WTC11 (cell line): ENCODE measurements at regions not wholly inside any gene's neighbourhood (a gene's known extent, or its start where the extent isn't known, plus 50 kb on each side); places are given as distances from the start of the nearest gene placed in this dataset.

Source experiments
- ATAC-seq: fragments of 200-7000 bp; cut with Tn5 transposase; 2 replicates; pipeline ENCODE4 v1.10.0; 2021; ENCODE audit warnings: mild to moderate bottlenecking, moderate library complexity
- CTCF ChIA-PET: fragments of 300-600 bp; sonication (Branson Sonifier 250); formaldehyde crosslinking; loops from one replicate; lab custom pipeline; 2021; ENCODE audit warnings: antibody characterized with exemption; lab: Charles Lee
- POLR2A ChIA-PET: fragments of 350-600 bp; sonication (Branson Sonifier 250); formaldehyde crosslinking; loops from one replicate; lab custom pipeline; 2021; ENCODE audit warnings: antibody characterized with exemption; lab: Charles Lee
- DNase-seq: peaks from one replicate; pipeline ENCODE4 v3.0.0; 2021; ENCODE audit warnings: low spot score
- H3K27ac Mint-ChIP-seq: 2 replicates; pipeline ENCODE4 v1.8.0; 2021; ENCODE audit warnings: mixed read lengths
- H3K27me3 Mint-ChIP-seq: 2 replicates; pipeline ENCODE4 v1.8.0; 2021; ENCODE audit warnings: low read depth, mild to moderate bottlenecking, moderate library complexity, mixed read lengths
- H3K36me3 Mint-ChIP-seq: 2 replicates; pipeline ENCODE4 v1.8.0; 2021; ENCODE audit warnings: mixed read lengths
- H3K4me1 Mint-ChIP-seq: 2 replicates; pipeline ENCODE4 v1.8.0; 2022; ENCODE audit warnings: mixed read lengths
- H3K4me3 Mint-ChIP-seq: 2 replicates; pipeline ENCODE4 v1.8.0; 2021; ENCODE audit warnings: mild to moderate bottlenecking, moderate library complexity, mixed read lengths
- H3K9me3 Mint-ChIP-seq: 2 replicates; pipeline ENCODE4 v1.8.0; 2021; ENCODE audit warnings: mixed read lengths
- CDX4 ChIP-seq: fragments of 250-450 bp; sonication (Bioruptor Pico); IDR thresholded peaks from 2 replicates; pipeline ENCODE4 v1.9.0; 2021; ENCODE audit warnings: moderate library complexity, mild to moderate bottlenecking, inconsistent platforms, borderline replicate concordance
- CREM ChIP-seq: sonication (generic); formaldehyde crosslinking; IDR thresholded peaks from 2 replicates; pipeline ENCODE4 v1.8.1; 2022; ENCODE audit warnings: mild to moderate bottlenecking, missing genetic modification reagents, moderate library complexity
- E2F1 ChIP-seq: sonication (generic); formaldehyde crosslinking; IDR thresholded peaks from 2 replicates; pipeline ENCODE4 v1.8.0; 2022; ENCODE audit warnings: mild to moderate bottlenecking, missing genetic modification reagents
- ELF4 ChIP-seq: sonication (generic); formaldehyde crosslinking; IDR thresholded peaks from 2 replicates; pipeline ENCODE4 v1.8.1; 2022; ENCODE audit warnings: low read depth, mild to moderate bottlenecking, moderate library complexity, missing genetic modification reagents
- FOXJ3 ChIP-seq: sonication (generic); formaldehyde crosslinking; IDR thresholded peaks from 2 replicates; pipeline ENCODE4 v1.9.0; 2021; ENCODE audit warnings: missing genetic modification reagents, mild to moderate bottlenecking, borderline replicate concordance
- FOXK1 ChIP-seq: sonication (generic); formaldehyde crosslinking; IDR thresholded peaks from 2 replicates; pipeline ENCODE4 v1.8.0; 2022; ENCODE audit warnings: mild to moderate bottlenecking, moderate library complexity, missing genetic modification reagents
- FOXP4 ChIP-seq: sonication (generic); formaldehyde crosslinking; IDR thresholded peaks from 2 replicates; pipeline ENCODE4 v1.8.0; 2022; ENCODE audit warnings: mild to moderate bottlenecking, missing genetic modification reagents
- GRHL2 ChIP-seq: fragments of 250-450 bp; sonication (Bioruptor Pico); IDR thresholded peaks from 2 replicates; pipeline ENCODE4 v1.8.0; 2022; ENCODE audit warnings: mild to moderate bottlenecking, moderate library complexity; ENCODE audit not compliant: insufficient replicate concordance, severe bottlenecking
- KAT7 ChIP-seq: sonication (generic); formaldehyde crosslinking; IDR thresholded peaks from 2 replicates; pipeline ENCODE4 v1.8.1; 2023; ENCODE audit warnings: missing genetic modification reagents, mild to moderate bottlenecking, borderline replicate concordance
- MAX ChIP-seq: sonication (generic); formaldehyde crosslinking; IDR thresholded peaks from 2 replicates; pipeline ENCODE4 v1.8.0; 2022; ENCODE audit warnings: mild to moderate bottlenecking, missing genetic modification reagents
- NFYB ChIP-seq: sonication (generic); formaldehyde crosslinking; conservative IDR thresholded peaks from 2 replicates; pipeline ENCODE4 v1.8.0; 2022; ENCODE audit warnings: low read depth, missing genetic modification reagents
- NR1H2 ChIP-seq: sonication (generic); formaldehyde crosslinking; IDR thresholded peaks from 2 replicates; pipeline ENCODE4 v1.9.0; 2021; ENCODE audit warnings: mild to moderate bottlenecking, moderate library complexity, missing genetic modification reagents
- PRDM15 ChIP-seq: sonication (generic); formaldehyde crosslinking; IDR thresholded peaks from 2 replicates; pipeline ENCODE4 v1.8.0; 2022; ENCODE audit warnings: missing genetic modification reagents
- SP1 ChIP-seq: sonication (generic); formaldehyde crosslinking; conservative IDR thresholded peaks from 2 replicates; pipeline ENCODE4 v1.8.1; 2022; ENCODE audit warnings: missing genetic modification reagents
- TEAD1 ChIP-seq: sonication (generic); formaldehyde crosslinking; IDR thresholded peaks from 2 replicates; pipeline ENCODE4 v1.8.0; 2022; ENCODE audit warnings: mild to moderate bottlenecking, missing genetic modification reagents
- TP53 ChIP-seq: sonication (generic); formaldehyde crosslinking; IDR thresholded peaks from 2 replicates; pipeline ENCODE4 v1.8.1; 2023; ENCODE audit warnings: mild to moderate bottlenecking, missing genetic modification reagents
- USF1 ChIP-seq: sonication (generic); formaldehyde crosslinking; IDR thresholded peaks from 2 replicates; pipeline ENCODE4 v1.8.0; 2022; ENCODE audit warnings: mild to moderate bottlenecking, missing genetic modification reagents
- ZBTB43 ChIP-seq: sonication (generic); formaldehyde crosslinking; IDR thresholded peaks from 2 replicates; pipeline ENCODE4 v1.8.1; 2023; ENCODE audit warnings: mild to moderate bottlenecking, missing genetic modification reagents
- ZMAT4 ChIP-seq: fragments of 250-450 bp; sonication (Bioruptor Pico); IDR thresholded peaks from 2 replicates; pipeline ENCODE4 v1.9.0; 2021; ENCODE audit warnings: mild to moderate bottlenecking
- ZNF138 ChIP-seq: sonication (generic); formaldehyde crosslinking; conservative IDR thresholded peaks from 2 replicates; pipeline ENCODE4 v1.8.1; 2022; ENCODE audit warnings: mild to moderate bottlenecking, moderate library complexity, missing genetic modification reagents
- ZNF232 ChIP-seq: sonication (generic); formaldehyde crosslinking; IDR thresholded peaks from 2 replicates; pipeline ENCODE4 v1.8.0; 2022; ENCODE audit warnings: mild to moderate bottlenecking, missing genetic modification reagents
- ZNF416 ChIP-seq: fragments of 250-450 bp; sonication (Bioruptor Pico); IDR thresholded peaks from 2 replicates; pipeline ENCODE4 v1.9.0; 2021; ENCODE audit warnings: mild to moderate bottlenecking, inconsistent platforms
- ZNF512 ChIP-seq: sonication (generic); formaldehyde crosslinking; IDR thresholded peaks from 2 replicates; pipeline ENCODE4 v1.8.1; 2022; ENCODE audit warnings: missing genetic modification reagents, borderline replicate concordance

GRCh38 chr2:58539973-58540372 is 298.8 kb upstream of the FANCL start:
- TF ChIP-seq FOXK1 (CRISPR knock-in tag): 0 out of 2 replicates have a peak, but pooled peaks have one; percentile 24
- no peak for TF ChIP-seq NR1H2
- no peak for TF ChIP-seq USF1 (CRISPR knock-in tag)
- peak; percentile 48; the same call in 1 of the 2 replicates for TF ChIP-seq TEAD1 (CRISPR knock-in tag)
- TF ChIP-seq ZBTB43 (CRISPR knock-in tag): no peak
- TF ChIP-seq FOXJ3: 0 out of 2 replicates have a peak, but pooled peaks have one; percentile 15
- TF ChIP-seq FOXP4 (CRISPR knock-in tag): peak; percentile 88; the same call in 1 of the 2 replicates
- no peak for TF ChIP-seq ZNF232
- TF ChIP-seq MAX: no peak
- Mint-ChIP-seq H3K27ac (peak overlapping the region; percentile 100), H3K36me3 (no peaks in the 10 kb centered on the region), H3K27me3 (no peaks in the 10 kb centered on the region; the same call in 1 of the 2 replicates), H3K9me3 (no peaks in the 10 kb centered on the region), H3K4me1 (peaks cover 92% of the 10 kb centered on the region), H3K4me3 (peak overlapping the region; percentile 61)
- peak; percentile 63 for ATAC-seq
- POLR2A ChIA-PET: no interaction called here
- no peak for DNase-seq
- CTCF ChIA-PET: no interaction called here

- no peak for ATAC-seq
- ChIA-PET CTCF (interaction anchor here (0.7 to 3.0 kb wide), 5 partner anchors 18 to 815 kb away, joined by 3 to 14 read pairs (median 5); no protein-coding TSS in a partner anchor), POLR2A (no interaction called here)
- Mint-ChIP-seq H3K27ac (peak overlapping the region; percentile 73), H3K4me3 (no peak overlapping the region), H3K9me3 (no peaks in the 10 kb centered on the region), H3K36me3 (no peaks in the 10 kb centered on the region), H3K27me3 (no peaks in the 10 kb centered on the region; the same call in 1 of the 2 replicates), H3K4me1 (peaks cover 87% of the 10 kb centered on the region)
- DNase-seq: no peak
- TF ChIP-seq ZNF416: no peak
- no peak for TF ChIP-seq E2F1 (CRISPR knock-in tag)
- no peak for TF ChIP-seq CDX4 (CRISPR knock-in tag)
- TF ChIP-seq PRDM15 (CRISPR knock-in tag): no peak
- TF ChIP-seq GRHL2 (CRISPR knock-in tag): no peak
- no peak for TF ChIP-seq TP53 (CRISPR knock-in tag)
- no peak for TF ChIP-seq ELF4
- no peak for TF ChIP-seq ZNF512 (CRISPR knock-in tag)
- no peak for TF ChIP-seq ZNF232
- no peak for TF ChIP-seq ZMAT4 (CRISPR knock-in tag)
- no peak for TF ChIP-seq SP1
- no peak for TF ChIP-seq NFYB (CRISPR knock-in tag)
- TF ChIP-seq KAT7: no peak
- TF ChIP-seq ZNF138 (CRISPR knock-in tag): no peak
- no peak for TF ChIP-seq CREM (CRISPR knock-in tag)
These were observed 294.9 kb upstream of the FANCL start for GRCh38 chr2:58535990-58536389.
